ENCODE measurements at regions not wholly inside any gene's neighbourhood (a gene's known extent, or its start where the extent isn't known, plus 50 kb on each side); places are given as distances from the start of the nearest gene placed in this dataset.

GRCh38 chr3:162285259-162285658 lies 788.7 kb downstream of the OTOL1 start:
- H3K27me3 ChIP-seq (replicated peaks; ENCODE audit: insufficient read depth, low read depth, low read length, poor library complexity): no peaks in the 10 kb centered on the region
- ChIA-PET POLR2A (ENCODE audit: low non-redundant PET) (no interaction called here), CTCF (no interaction called here)
- no peaks in the 10 kb centered on the region for H3K9me3 ChIP-seq (ENCODE audit: low read depth, low read length, poor library complexity, severe bottlenecking)
- no peak for DNase-seq (ENCODE audit: low spot score)
- intact Hi-C loops (cut with micrococcal nuclease; ENCODE audit: unreplicated experiment): no loop called here
- H3K4me3 ChIP-seq (ENCODE audit: low read depth, low read length, poor library complexity, severe bottlenecking): no peak overlapping the region
- no peaks in the 10 kb centered on the region for H3K36me3 ChIP-seq (ENCODE audit: insufficient read depth, low read length, poor library complexity, severe bottlenecking)
- no TSS peak for BruUV-seq (replicated peaks)
- no peaks in the 10 kb centered on the region for H3K4me1 ChIP-seq (ENCODE audit: insufficient read depth, low read length, poor library complexity, severe bottlenecking)
- TF ChIP-seq EZH2 (IDR thresholded peaks at IDR 0.05; ENCODE audit: borderline replicate concordance, low read depth, low read length, poor library complexity, severe bottlenecking) (no peak), CTCF (conservative IDR thresholded peaks at IDR 0.05; ENCODE audit: low read depth, low read length) (no peak)
- no peak overlapping the region for H3K27ac ChIP-seq (ENCODE audit: low read depth, low read length, poor library complexity, severe bottlenecking)

- POLR2A ChIA-PET (ENCODE audit: low non-redundant PET): no interaction called here
- no peak overlapping the region for H3K27ac ChIP-seq (ENCODE audit: low read depth, low read length, poor library complexity, severe bottlenecking)
- no peak for DNase-seq (ENCODE audit: low spot score)
- no peak overlapping the region for H3K4me3 ChIP-seq (ENCODE audit: low read depth, low read length, poor library complexity, severe bottlenecking)
- no peaks in the 10 kb centered on the region for H3K36me3 ChIP-seq (ENCODE audit: insufficient read depth, low read length, poor library complexity, severe bottlenecking)
- BruUV-seq (replicated peaks): no TSS peak
- H3K9me3 ChIP-seq (ENCODE audit: low read depth, low read length, poor library complexity, severe bottlenecking): no peaks in the 10 kb centered on the region
- intact Hi-C loops (cut with micrococcal nuclease; ENCODE audit: unreplicated experiment): no loop called here
- CTCF ChIA-PET: no interaction called here
- H3K27me3 ChIP-seq (replicated peaks; ENCODE audit: insufficient read depth, low read depth, low read length, poor library complexity): no peaks in the 10 kb centered on the region
- H3K4me1 ChIP-seq (ENCODE audit: insufficient read depth, low read length, poor library complexity, severe bottlenecking): no peaks in the 10 kb centered on the region
- TF ChIP-seq EZH2 (IDR thresholded peaks at IDR 0.05; ENCODE audit: borderline replicate concordance, low read depth, low read length, poor library complexity, severe bottlenecking) (no peak), CTCF (conservative IDR thresholded peaks at IDR 0.05; ENCODE audit: low read depth, low read length) (no peak)
These were observed 791.0 kb downstream of the OTOL1 start for GRCh38 chr3:162287600-162287999.

GRCh38 chr3:162292409-162292808 lies 795.8 kb downstream of the OTOL1 start:
- no peaks in the 10 kb centered on the region for H3K4me1 ChIP-seq (ENCODE audit: insufficient read depth, low read length, poor library complexity, severe bottlenecking)
- ChIA-PET CTCF (no interaction called here), POLR2A (ENCODE audit: low non-redundant PET) (interaction anchor here (0.6 to 0.7 kb wide), 2 partner anchors 146 to 220 kb away, joined by 3 to 25 read pairs; no protein-coding TSS in a partner anchor)
- no peak for DNase-seq (ENCODE audit: low spot score)
- no peak overlapping the region for H3K4me3 ChIP-seq (ENCODE audit: low read depth, low read length, poor library complexity, severe bottlenecking)
- TF ChIP-seq EZH2 (IDR thresholded peaks at IDR 0.05; ENCODE audit: borderline replicate concordance, low read depth, low read length, poor library complexity, severe bottlenecking) (no peak), CTCF (conservative IDR thresholded peaks at IDR 0.05; ENCODE audit: low read depth, low read length) (no peak)
- H3K9me3 ChIP-seq (ENCODE audit: low read depth, low read length, poor library complexity, severe bottlenecking): no peaks in the 10 kb centered on the region
- no peaks in the 10 kb centered on the region for H3K27me3 ChIP-seq (replicated peaks; ENCODE audit: insufficient read depth, low read depth, low read length, poor library complexity)
- intact Hi-C loops (cut with micrococcal nuclease; ENCODE audit: unreplicated experiment): no loop called here
- H3K36me3 ChIP-seq (ENCODE audit: insufficient read depth, low read length, poor library complexity, severe bottlenecking): no peaks in the 10 kb centered on the region
- BruUV-seq (replicated peaks): no TSS peak
- no peak overlapping the region for H3K27ac ChIP-seq (ENCODE audit: low read depth, low read length, poor library complexity, severe bottlenecking)

All from A673 (cell line).